Tibial nerve (tissue), 4 donors: ENCODE measurements at regions not wholly inside any gene's neighbourhood (a gene's known extent, or its start where the extent isn't known, plus 50 kb on each side); places are given as distances from the start of the nearest gene placed in this dataset.

ENCODE experiments used
- DNase-seq, 2 donors: peaks; one replicate each; pipeline ENCODE4 v3.0.0-alpha.2; 2019; ENCODE audit warnings: low spot score in 2 of 2
- H3K27ac ChIP-seq, 4 donors: fragments of 200-600 bp; sonication (generic) in 3 of 4; one replicate each; pipeline ENCODE4 v1.5.1; 2017 to 2019; ENCODE audit warnings: mild to moderate bottlenecking in 1 of 4
- H3K27me3 ChIP-seq, 2 donors: fragments of 200-600 bp; sonication (generic) in 1 of 2; one replicate each; pipeline versions ENCODE4 v1.5.1 to v1.6.0; 2017 to 2019
- H3K36me3 ChIP-seq, 3 donors: fragments of 200-600 bp; sonication (generic); one replicate each; pipeline ENCODE4 v1.5.1; 2018 to 2019
- H3K4me1 ChIP-seq, 4 donors: fragments of 200-600 bp; sonication (generic) in 3 of 4; one replicate each; pipeline ENCODE4 v1.5.1; 2017 to 2019
- H3K4me3 ChIP-seq, 4 donors: fragments of 200-600 bp; sonication (generic) in 3 of 4; one replicate each; pipeline ENCODE4 v1.5.1; 2017 to 2019; ENCODE audit warnings: mild to moderate bottlenecking in 1 of 4, moderate library complexity in 1 of 4
- H3K9me3 ChIP-seq, 4 donors: fragments of 200-600 bp; sonication (generic) in 3 of 4; one replicate each; pipeline ENCODE4 v1.5.1; 2017 to 2019
- EP300 ChIP-seq, 2 donors: sonication (generic); formaldehyde crosslinking; IDR thresholded peaks; one replicate each; pipeline ENCODE4 v1.6.1; 2017; ENCODE audit warnings: antibody characterized with exemption in 2 of 2, mild to moderate bottlenecking in 1 of 2
- POLR2A ChIP-seq, 2 donors: fragments of 450-650 bp; IDR thresholded peaks; one replicate each; pipeline ENCODE4 v1.6.1; 2017; ENCODE audit warnings: antibody characterized with exemption in 2 of 2, mild to moderate bottlenecking in 2 of 2, moderate library complexity in 2 of 2
- WGBS, 2 donors: methylation state at CpG; one replicate each; pipeline ENCODE4 v1.1.5; 2018; 5-methylcytosine and 5-hydroxymethylcytosine counted together
- TF ChIP-seq, protein P1 (sequence below), 5 experiments: fragments of 200-600 bp in 3 of 5; fragments of 450-650 bp in 2 of 5; sonication (generic) in 3 of 5; IDR thresholded peaks; one replicate each; pipeline ENCODE4 v1.5.1; 2016 to 2019; ENCODE audit warnings: antibody characterized with exemption in 5 of 5, mild to moderate bottlenecking in 3 of 5, moderate library complexity in 2 of 5

DNA sequence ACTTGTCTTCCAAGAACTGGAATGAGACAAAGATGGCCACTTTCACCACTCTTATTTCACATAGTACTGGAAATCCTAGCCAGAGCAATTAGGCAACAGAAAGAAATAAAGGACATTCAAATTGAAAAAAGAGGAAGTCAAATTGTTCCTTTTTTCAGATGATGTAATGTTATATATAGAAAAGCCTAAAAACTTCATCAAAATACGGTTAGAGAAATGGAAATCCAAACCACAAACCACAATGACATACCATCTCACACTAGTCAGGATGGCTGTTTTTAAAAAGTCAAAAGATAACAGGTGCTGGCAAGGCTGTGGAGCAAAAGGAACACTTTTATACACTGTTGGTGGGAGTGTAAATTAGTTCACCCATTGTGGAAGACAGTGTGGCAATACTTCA, 113.3 kb upstream of the SPRY2 start:
- WGBS, 2 donors: 57 to 69% methylated on average over 1 of the region's 1 CpG
- Histone ChIP-seq H3K27ac (no peak overlapping the region), H3K9me3 (no peaks in the 10 kb centered on the region), H3K27me3 (no peaks in the 10 kb centered on the region), H3K36me3 (no peaks in the 10 kb centered on the region), H3K4me1 (no peaks in the 10 kb centered on the region), H3K4me3 (no peak overlapping the region)
- TF ChIP-seq POLR2A (IDR thresholded peaks at IDR 0.05) (no peak), EP300 (IDR thresholded peaks at IDR 0.05) (peak in 1 of 2 donors; percentile 28)
- no peak for DNase-seq

DNA sequence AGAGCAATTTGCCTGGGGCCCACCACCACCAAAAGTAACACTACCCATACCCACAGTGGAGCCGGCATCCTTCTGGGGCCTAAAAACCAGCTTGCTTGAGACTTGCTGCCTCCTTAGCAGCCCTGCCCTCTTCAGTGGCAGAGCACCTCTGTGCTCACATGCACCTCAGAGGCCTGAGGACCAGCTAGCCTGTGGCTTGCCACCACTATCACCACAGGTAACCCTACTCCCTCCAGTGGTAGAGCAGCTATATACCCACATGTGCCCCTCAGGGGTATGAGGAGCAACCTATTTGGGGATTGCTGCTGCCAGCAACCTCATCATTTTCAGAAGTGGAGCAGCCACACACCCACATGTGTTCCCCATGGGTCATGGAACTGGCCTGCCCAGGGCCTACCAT, 111.4 kb upstream of the SPRY2 start:
- WGBS, 2 donors: 88 to 100% methylated on average over 1 of the region's 1 CpG
- no peaks in the 10 kb centered on the region for H3K27me3 ChIP-seq

GRCh38 chr13:80451641-80452040, 110.7 kb upstream of the SPRY2 start:
- Histone ChIP-seq H3K4me1 (no peaks in the 10 kb centered on the region), H3K4me3 (no peak overlapping the region), H3K9me3 (no peaks in the 10 kb centered on the region), H3K27ac (no peak overlapping the region), H3K36me3 (no peaks in the 10 kb centered on the region), H3K27me3 (no peaks in the 10 kb centered on the region)
- DNase-seq: no peak
- WGBS, 2 donors: 78 to 85% methylated on average over 2 of the region's 2 CpGs
- TF ChIP-seq EP300 (IDR thresholded peaks at IDR 0.05): no peak
- TF ChIP-seq POLR2A (IDR thresholded peaks at IDR 0.05): no peak
- TF ChIP-seq, protein P1, sequence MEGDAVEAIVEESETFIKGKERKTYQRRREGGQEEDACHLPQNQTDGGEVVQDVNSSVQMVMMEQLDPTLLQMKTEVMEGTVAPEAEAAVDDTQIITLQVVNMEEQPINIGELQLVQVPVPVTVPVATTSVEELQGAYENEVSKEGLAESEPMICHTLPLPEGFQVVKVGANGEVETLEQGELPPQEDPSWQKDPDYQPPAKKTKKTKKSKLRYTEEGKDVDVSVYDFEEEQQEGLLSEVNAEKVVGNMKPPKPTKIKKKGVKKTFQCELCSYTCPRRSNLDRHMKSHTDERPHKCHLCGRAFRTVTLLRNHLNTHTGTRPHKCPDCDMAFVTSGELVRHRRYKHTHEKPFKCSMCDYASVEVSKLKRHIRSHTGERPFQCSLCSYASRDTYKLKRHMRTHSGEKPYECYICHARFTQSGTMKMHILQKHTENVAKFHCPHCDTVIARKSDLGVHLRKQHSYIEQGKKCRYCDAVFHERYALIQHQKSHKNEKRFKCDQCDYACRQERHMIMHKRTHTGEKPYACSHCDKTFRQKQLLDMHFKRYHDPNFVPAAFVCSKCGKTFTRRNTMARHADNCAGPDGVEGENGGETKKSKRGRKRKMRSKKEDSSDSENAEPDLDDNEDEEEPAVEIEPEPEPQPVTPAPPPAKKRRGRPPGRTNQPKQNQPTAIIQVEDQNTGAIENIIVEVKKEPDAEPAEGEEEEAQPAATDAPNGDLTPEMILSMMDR (IDR thresholded peaks at IDR 0.05): no peak

More for the DNA sequence above, 111.4 kb upstream of the SPRY2 start:
- H3K4me1 ChIP-seq: no peaks in the 10 kb centered on the region
- no peak overlapping the region for H3K27ac ChIP-seq
- no peak overlapping the region for H3K4me3 ChIP-seq
- no peak for DNase-seq
- H3K9me3 ChIP-seq: no peaks in the 10 kb centered on the region
- no peaks in the 10 kb centered on the region for H3K36me3 ChIP-seq
- TF ChIP-seq, protein P1 (IDR thresholded peaks at IDR 0.05): no peak
- TF ChIP-seq POLR2A (IDR thresholded peaks at IDR 0.05) (no peak), EP300 (IDR thresholded peaks at IDR 0.05) (no peak)

DNA sequence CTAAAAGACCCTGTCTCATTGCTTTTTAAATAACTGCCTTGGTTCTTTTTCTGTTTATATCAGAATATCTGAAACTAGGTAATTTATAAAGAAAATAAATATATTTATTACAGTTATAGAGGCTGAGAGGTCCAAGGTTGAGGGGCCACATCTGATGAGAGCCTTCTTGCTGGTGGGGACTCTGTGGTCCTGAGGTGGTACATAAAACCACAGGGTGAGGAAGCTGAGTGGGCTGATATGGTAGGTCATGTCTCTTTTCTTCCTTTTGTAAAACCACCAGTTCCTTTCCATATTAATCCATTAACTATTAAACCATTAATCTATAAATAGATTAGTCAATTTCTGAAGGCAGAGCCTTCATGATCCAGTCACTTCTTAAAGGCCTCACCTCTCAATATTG, 109.5 kb upstream of the SPRY2 start:
- no peak overlapping the region for H3K27ac ChIP-seq
- no peak overlapping the region for H3K4me3 ChIP-seq
- no peak for DNase-seq
- H3K27me3 ChIP-seq: no peaks in the 10 kb centered on the region
- H3K4me1 ChIP-seq: no peaks in the 10 kb centered on the region
- no peak for TF ChIP-seq EP300 (IDR thresholded peaks at IDR 0.05)
- TF ChIP-seq, protein P1 (IDR thresholded peaks at IDR 0.05): no peak
- no peak for TF ChIP-seq POLR2A (IDR thresholded peaks at IDR 0.05)
- H3K9me3 ChIP-seq: no peaks in the 10 kb centered on the region
- no peaks in the 10 kb centered on the region for H3K36me3 ChIP-seq

GRCh38 chr13:80448725-80449124, 107.8 kb upstream of the SPRY2 start:
- WGBS, 2 donors: 83 to 92% methylated on average over 2 of the region's 2 CpGs
- Histone ChIP-seq H3K9me3 (no peaks in the 10 kb centered on the region), H3K4me3 (no peak overlapping the region), H3K36me3 (no peaks in the 10 kb centered on the region), H3K27me3 (no peaks in the 10 kb centered on the region), H3K27ac (no peak overlapping the region), H3K4me1 (peaks cover 0 to 5% (median 0%) of the 10 kb centered on the region in 4 donors)
- DNase-seq: no peak
- TF ChIP-seq, protein P1 (IDR thresholded peaks at IDR 0.05): no peak

DNA sequence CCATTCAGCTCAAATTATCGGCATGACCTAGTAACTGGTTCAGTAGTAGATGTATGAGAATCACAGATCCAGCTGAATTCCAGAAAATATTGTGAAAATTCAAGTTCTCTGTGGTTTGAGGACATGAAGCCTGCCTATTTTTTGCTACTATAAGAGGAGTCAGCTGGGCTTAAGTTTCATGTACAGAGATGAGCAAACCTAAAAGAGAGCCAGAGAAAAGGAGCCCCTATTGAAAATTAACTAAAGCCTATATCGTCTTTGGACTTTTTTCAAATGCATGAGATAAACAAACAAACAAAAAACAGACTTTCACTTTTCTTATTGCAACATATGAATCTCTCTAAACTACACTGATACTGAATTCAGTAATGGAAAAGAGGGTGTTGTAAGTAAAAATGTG, 106.8 kb upstream of the SPRY2 start:
- no peak for DNase-seq
- H3K27ac ChIP-seq: no peak overlapping the region
- no peaks in the 10 kb centered on the region for H3K27me3 ChIP-seq
- TF ChIP-seq, protein P1 (IDR thresholded peaks at IDR 0.05): no peak
- TF ChIP-seq POLR2A (IDR thresholded peaks at IDR 0.05) (no peak), EP300 (IDR thresholded peaks at IDR 0.05) (no peak)
- no peaks in the 10 kb centered on the region for H3K9me3 ChIP-seq
- no peak overlapping the region for H3K4me3 ChIP-seq
- H3K4me1 ChIP-seq: peaks cover 0 to 9% (median 0%) of the 10 kb centered on the region in 4 donors
- no peaks in the 10 kb centered on the region for H3K36me3 ChIP-seq
- 55 to 65% methylated on average over 2 of the region's 2 CpGs for WGBS, 2 donors
